ENCODE measurements at regions not wholly inside any gene's neighbourhood (a gene's known extent, or its start where the extent isn't known, plus 50 kb on each side); places are given as distances from the start of the nearest gene placed in this dataset.
A peak's percentile ranks its signal among the peaks of the same experiment; 100 is the strongest.

GRCh38 chr7:86942995-86943394 lies 116.5 kb downstream of the ELAPOR2 start:
- TF ChIP-seq ZNF274 (IDR thresholded peaks at IDR 0.05; ENCODE audit: low read depth, low read length) = no peak
- no peak overlapping the region for H3K4me3 ChIP-seq (ENCODE audit: low read length)

GRCh38 chr7:86942081-86942480 lies 117.4 kb downstream of the ELAPOR2 start:
- TF ChIP-seq ZNF274 (IDR thresholded peaks at IDR 0.05; ENCODE audit: low read depth, low read length) = no peak
- no peak overlapping the region for H3K4me3 ChIP-seq (ENCODE audit: low read length)

- H3K4me3 ChIP-seq (ENCODE audit: low read length) = no peak overlapping the region
- TF ChIP-seq ZNF274 (IDR thresholded peaks at IDR 0.05; ENCODE audit: low read depth, low read length) = no peak
Measured at GRCh38 chr7:86939197-86939814, 120.1 kb downstream of the ELAPOR2 start.

- TF ChIP-seq ZNF274 (IDR thresholded peaks at IDR 0.05; ENCODE audit: low read depth, low read length) = no peak
- no peak overlapping the region for H3K4me3 ChIP-seq (ENCODE audit: low read length)
Measured at GRCh38 chr7:86937363-86937878, 122.0 kb downstream of the ELAPOR2 start.

GRCh38 chr7:86933295-86933845 lies 126.1 kb downstream of the ELAPOR2 start:
- no peak overlapping the region for H3K4me3 ChIP-seq (ENCODE audit: low read length)
- no peak for TF ChIP-seq ZNF274 (IDR thresholded peaks at IDR 0.05; ENCODE audit: low read depth, low read length)

- no peak for TF ChIP-seq ZNF274 (IDR thresholded peaks at IDR 0.05; ENCODE audit: low read depth, low read length)
- H3K4me3 ChIP-seq (ENCODE audit: low read length) = no peak overlapping the region
Measured at GRCh38 chr7:86932038-86932512, 127.4 kb downstream of the ELAPOR2 start.

GRCh38 chr7:86931439-86931838 lies 128.0 kb downstream of the ELAPOR2 start:
- no peak overlapping the region for H3K4me3 ChIP-seq (ENCODE audit: low read length)
- no peak for TF ChIP-seq ZNF274 (IDR thresholded peaks at IDR 0.05; ENCODE audit: low read depth, low read length)

- H3K4me3 ChIP-seq (ENCODE audit: low read length) = no peak overlapping the region
- TF ChIP-seq ZNF274 (IDR thresholded peaks at IDR 0.05; ENCODE audit: low read depth, low read length) = no peak
Measured at GRCh38 chr7:86930554-86931307, 128.7 kb downstream of the ELAPOR2 start.

GRCh38 chr7:86929293-86930109 lies 130.0 kb downstream of the ELAPOR2 start:
- peak overlapping the region; percentile 41; the same call in 1 of the 2 replicates for H3K4me3 ChIP-seq (ENCODE audit: low read length)
- TF ChIP-seq ZNF274 (IDR thresholded peaks at IDR 0.05; ENCODE audit: low read depth, low read length) = no peak

GRCh38 chr7:86928308-86928707 lies 131.1 kb downstream of the ELAPOR2 start:
- no peak for TF ChIP-seq ZNF274 (IDR thresholded peaks at IDR 0.05; ENCODE audit: low read depth, low read length)
- no peak overlapping the region for H3K4me3 ChIP-seq (ENCODE audit: low read length)

- TF ChIP-seq ZNF274 (IDR thresholded peaks at IDR 0.05; ENCODE audit: low read depth, low read length) = no peak
- no peak overlapping the region for H3K4me3 ChIP-seq (ENCODE audit: low read length)
Measured at GRCh38 chr7:86926732-86927131, 132.7 kb downstream of the ELAPOR2 start.

GRCh38 chr7:86925221-86925620 lies 134.2 kb downstream of the ELAPOR2 start:
- TF ChIP-seq ZNF274 (IDR thresholded peaks at IDR 0.05; ENCODE audit: low read depth, low read length) = no peak
- H3K4me3 ChIP-seq (ENCODE audit: low read length) = no peak overlapping the region

- H3K4me3 ChIP-seq (ENCODE audit: low read length) = no peak overlapping the region
- TF ChIP-seq ZNF274 (IDR thresholded peaks at IDR 0.05; ENCODE audit: low read depth, low read length) = no peak
Measured at GRCh38 chr7:86923527-86923926, 135.9 kb downstream of the ELAPOR2 start.

GRCh38 chr7:86920154-86920553 lies 139.3 kb downstream of the ELAPOR2 start:
- no peak overlapping the region for H3K4me3 ChIP-seq (ENCODE audit: low read length)
- no peak for TF ChIP-seq ZNF274 (IDR thresholded peaks at IDR 0.05; ENCODE audit: low read depth, low read length)

Data from GM08714 (cell line).